ENCODE measurements at regions not wholly inside any gene's neighbourhood (a gene's known extent, or its start where the extent isn't known, plus 50 kb on each side); places are given as distances from the start of the nearest gene placed in this dataset.

GRCh38 chrX:95640226-95640625 lies 1044.4 kb upstream of the DIAPH2 start:
- TF ChIP-seq POLR2A (IDR thresholded peaks at IDR 0.05) (no peak), CTCF (IDR thresholded peaks at IDR 0.05) (no peak)
